SK-N-MC (cell line): ENCODE measurements at regions not wholly inside any gene's neighbourhood (a gene's known extent, or its start where the extent isn't known, plus 50 kb on each side); places are given as distances from the start of the nearest gene placed in this dataset.

Experiments used
- EZH2 ChIP-seq: fragments of 200-600 bp; sonication (generic); IDR thresholded peaks from one replicate; pipeline ENCODE4 v1.6.1; 2017; ENCODE audit warnings: antibody characterized with exemption
- POLR2AphosphoS5 ChIP-seq: IDR thresholded peaks from 2 replicates; pipeline ENCODE4 v1.6.1; 2012; ENCODE audit warnings: mild to moderate bottlenecking, low read depth, low read length, borderline replicate concordance

- TF ChIP-seq POLR2AphosphoS5 (no peak), EZH2 (no peak)
These were observed 75.4 kb downstream of the MRPL36 start for GRCh38 chr5:1723957-1724821.
